Fibroblast of pulmonary artery (primary cell): ENCODE measurements at regions not wholly inside any gene's neighbourhood (a gene's known extent, or its start where the extent isn't known, plus 50 kb on each side); places are given as distances from the start of the nearest gene placed in this dataset.

Experiments used
- DNase-seq: peaks from one replicate; pipeline ENCODE4 v3.0.0-alpha.2; 2010; ENCODE audit warnings: low read depth
- H3K4me3 ChIP-seq: replicated peaks from 2 replicates; pipeline ENCODE4 v1.5.1; 2011; ENCODE audit warnings: low read depth, mild to moderate bottlenecking, control low read depth, low read length, moderate library complexity
- CTCF ChIP-seq: IDR thresholded peaks from 2 replicates; pipeline ENCODE4 v1.5.1; 2011; ENCODE audit warnings: mild to moderate bottlenecking, control low read depth, low read length, inconsistent platforms; ENCODE audit errors: missing control alignments

DNA sequence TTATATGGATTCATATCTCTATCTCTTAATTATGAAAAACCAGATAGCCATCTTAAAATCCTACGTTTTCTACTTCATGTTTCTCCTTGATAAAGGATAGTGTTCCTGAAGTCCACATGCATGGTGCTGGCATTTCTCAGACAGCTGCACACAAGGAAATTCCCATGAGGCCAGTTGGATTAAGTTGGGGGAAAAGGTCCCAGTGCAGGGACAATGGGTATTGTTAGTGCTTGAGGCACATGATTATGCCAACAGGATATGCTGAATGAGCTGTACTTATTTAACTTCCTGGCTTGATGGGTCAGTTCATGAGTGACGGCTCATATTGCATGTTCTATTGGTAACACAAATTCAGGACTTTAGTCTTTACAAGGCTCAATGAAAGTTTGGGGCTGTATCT lies 913.9 kb upstream of the NDST4 start:
- no peak overlapping the region for H3K4me3 ChIP-seq
- TF ChIP-seq CTCF, result no peak
- no peak for DNase-seq

DNA sequence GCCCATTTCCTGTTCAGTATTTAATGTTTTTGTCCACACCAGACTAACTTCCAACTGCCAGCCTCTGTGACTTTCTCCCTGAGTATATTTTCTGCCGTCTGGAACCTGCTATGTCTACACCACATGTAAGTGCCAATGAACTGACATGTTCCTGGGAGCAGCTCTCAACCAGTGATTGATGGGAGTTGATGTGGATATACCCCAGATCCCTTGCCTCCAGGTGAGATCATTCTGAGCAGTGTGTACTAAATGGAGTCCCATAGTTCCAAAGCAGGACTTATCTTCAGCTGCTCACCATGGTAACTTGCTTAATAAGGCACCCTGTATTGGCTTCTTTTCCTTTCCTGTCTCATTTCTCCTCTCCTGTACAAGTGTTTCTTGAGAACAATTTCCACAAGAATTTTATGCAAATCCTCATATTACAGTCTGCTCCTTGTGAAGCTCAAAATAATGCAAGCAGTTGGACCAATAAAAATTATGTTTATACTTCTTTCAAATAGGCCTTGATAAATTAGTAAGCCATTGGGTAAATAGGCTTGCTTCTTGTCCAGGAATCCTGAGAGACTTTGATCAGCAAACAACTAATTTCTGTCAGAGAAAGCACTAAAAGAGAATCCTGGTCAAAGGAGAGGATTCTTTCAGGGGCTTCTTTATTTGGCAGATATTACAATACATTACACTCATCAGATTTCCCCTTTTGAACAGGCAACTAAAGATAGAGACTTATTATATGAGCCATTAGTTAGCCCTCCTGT lies 911.7 kb upstream of the NDST4 start:
- DNase-seq, result no peak
- H3K4me3 ChIP-seq, result no peak overlapping the region
- TF ChIP-seq CTCF, result no peak

GRCh38 chr4:116023049-116023448 lies 909.6 kb upstream of the NDST4 start:
- TF ChIP-seq CTCF, result no peak
- no peak overlapping the region for H3K4me3 ChIP-seq
- no peak for DNase-seq

GRCh38 chr4:116020141-116020722 lies 906.8 kb upstream of the NDST4 start:
- no peak for TF ChIP-seq CTCF
- no peak for DNase-seq
- no peak overlapping the region for H3K4me3 ChIP-seq

DNA sequence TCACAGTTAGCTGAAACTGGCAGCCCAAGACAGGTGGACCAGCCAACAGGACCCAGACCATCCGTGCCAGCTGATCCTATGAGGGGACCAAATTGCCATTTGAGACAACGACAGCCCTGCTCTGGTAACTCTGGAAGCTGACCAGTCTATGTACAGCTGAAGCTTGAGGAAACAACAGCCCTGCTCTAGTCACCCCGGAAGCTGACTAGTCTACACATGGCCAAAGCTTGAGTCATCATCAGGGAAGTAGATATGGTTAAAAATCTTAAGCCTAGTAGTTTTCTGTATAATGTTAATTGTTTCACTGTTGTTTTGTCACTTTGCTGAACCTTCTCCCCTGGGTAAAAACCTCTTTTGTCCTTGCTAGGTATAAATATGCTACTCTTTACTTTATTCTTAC lies 905.4 kb upstream of the NDST4 start:
- no peak overlapping the region for H3K4me3 ChIP-seq
- no peak for TF ChIP-seq CTCF
- DNase-seq, result no peak

GRCh38 chr4:116016201-116016600 lies 902.8 kb upstream of the NDST4 start:
- H3K4me3 ChIP-seq, result no peak overlapping the region

More at GRCh38 chr4:116016201-116016600, 902.8 kb upstream of the NDST4 start:
- no peak for TF ChIP-seq CTCF
- no peak for DNase-seq
